ENCODE measurements at regions not wholly inside any gene's neighbourhood (a gene's known extent, or its start where the extent isn't known, plus 50 kb on each side); places are given as distances from the start of the nearest gene placed in this dataset.

DNA sequence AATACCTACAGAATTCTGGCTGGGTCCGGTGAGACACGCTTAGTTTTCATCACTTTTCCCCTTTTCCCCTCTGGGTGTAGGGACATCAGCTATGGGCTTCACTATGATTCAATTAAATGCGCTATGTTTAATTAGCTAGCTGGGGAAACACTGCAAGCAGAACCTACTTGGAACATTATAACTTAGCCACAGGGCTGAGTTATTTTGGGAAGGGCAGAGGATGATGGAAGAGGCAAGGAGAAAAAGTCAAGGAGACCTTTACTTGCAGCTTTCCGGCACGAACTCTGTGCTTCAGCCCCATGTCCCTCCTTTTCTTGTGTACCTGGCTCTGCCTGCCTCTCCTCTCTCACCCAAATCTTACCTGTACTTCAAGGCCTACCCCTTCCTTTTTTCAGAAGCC, 62.8 kb downstream of the KIF4B start:
- no peak overlapping the region for H3K4me3 ChIP-seq (ENCODE audit: insufficient read depth, low read depth, low read length)
- TF ChIP-seq, protein P1, sequence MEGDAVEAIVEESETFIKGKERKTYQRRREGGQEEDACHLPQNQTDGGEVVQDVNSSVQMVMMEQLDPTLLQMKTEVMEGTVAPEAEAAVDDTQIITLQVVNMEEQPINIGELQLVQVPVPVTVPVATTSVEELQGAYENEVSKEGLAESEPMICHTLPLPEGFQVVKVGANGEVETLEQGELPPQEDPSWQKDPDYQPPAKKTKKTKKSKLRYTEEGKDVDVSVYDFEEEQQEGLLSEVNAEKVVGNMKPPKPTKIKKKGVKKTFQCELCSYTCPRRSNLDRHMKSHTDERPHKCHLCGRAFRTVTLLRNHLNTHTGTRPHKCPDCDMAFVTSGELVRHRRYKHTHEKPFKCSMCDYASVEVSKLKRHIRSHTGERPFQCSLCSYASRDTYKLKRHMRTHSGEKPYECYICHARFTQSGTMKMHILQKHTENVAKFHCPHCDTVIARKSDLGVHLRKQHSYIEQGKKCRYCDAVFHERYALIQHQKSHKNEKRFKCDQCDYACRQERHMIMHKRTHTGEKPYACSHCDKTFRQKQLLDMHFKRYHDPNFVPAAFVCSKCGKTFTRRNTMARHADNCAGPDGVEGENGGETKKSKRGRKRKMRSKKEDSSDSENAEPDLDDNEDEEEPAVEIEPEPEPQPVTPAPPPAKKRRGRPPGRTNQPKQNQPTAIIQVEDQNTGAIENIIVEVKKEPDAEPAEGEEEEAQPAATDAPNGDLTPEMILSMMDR (IDR thresholded peaks at IDR 0.05; ENCODE audit: insufficient read depth, low read depth, low read length) = no peak
- TF ChIP-seq EZH2 (IDR thresholded peaks at IDR 0.05; ENCODE audit: insufficient read depth, low read length) = no peak
- H3K27me3 ChIP-seq (ENCODE audit: insufficient read depth, low read length) = no peaks in the 10 kb centered on the region
- FAIRE-seq (no peak), DNase-seq (ENCODE audit: low read depth) (no peak)
- no peak overlapping the region for H3K27ac ChIP-seq (ENCODE audit: low read depth, low read length)
- Mint-ChIP-seq H3K4me1 (ENCODE audit: low read depth, unreplicated experiment) (peaks cover 4% of the 10 kb centered on the region), H3K36me3 (ENCODE audit: low read depth, unreplicated experiment) (no peaks in the 10 kb centered on the region), H3K27me3 (ENCODE audit: low read depth, unreplicated experiment) (peaks cover 2% of the 10 kb centered on the region), H3K27ac (ENCODE audit: unreplicated experiment) (no peak overlapping the region), H3K4me3 (ENCODE audit: unreplicated experiment) (no peak overlapping the region), H3K9me3 (ENCODE audit: unreplicated experiment) (no peaks in the 10 kb centered on the region)
- no peaks in the 10 kb centered on the region for H4K20me1 ChIP-seq (ENCODE audit: insufficient read depth, low read length)
- no peak overlapping the region for H3K4me2 ChIP-seq (ENCODE audit: low read length)
- no peaks in the 10 kb centered on the region for H3K36me3 ChIP-seq (ENCODE audit: insufficient read depth, low read length)
- no peaks in the 10 kb centered on the region for H3K9me3 ChIP-seq (ENCODE audit: insufficient read depth, low read depth, low read length)
- H3K4me1 ChIP-seq (ENCODE audit: insufficient read depth, low read length) = no peaks in the 10 kb centered on the region
- H3K79me2 ChIP-seq (ENCODE audit: insufficient read depth, low read length) = no peaks in the 10 kb centered on the region
- H3K9ac ChIP-seq (ENCODE audit: low read length) = no peak overlapping the region
- H2AFZ ChIP-seq (ENCODE audit: low read depth, low read length) = no peak overlapping the region

DNA sequence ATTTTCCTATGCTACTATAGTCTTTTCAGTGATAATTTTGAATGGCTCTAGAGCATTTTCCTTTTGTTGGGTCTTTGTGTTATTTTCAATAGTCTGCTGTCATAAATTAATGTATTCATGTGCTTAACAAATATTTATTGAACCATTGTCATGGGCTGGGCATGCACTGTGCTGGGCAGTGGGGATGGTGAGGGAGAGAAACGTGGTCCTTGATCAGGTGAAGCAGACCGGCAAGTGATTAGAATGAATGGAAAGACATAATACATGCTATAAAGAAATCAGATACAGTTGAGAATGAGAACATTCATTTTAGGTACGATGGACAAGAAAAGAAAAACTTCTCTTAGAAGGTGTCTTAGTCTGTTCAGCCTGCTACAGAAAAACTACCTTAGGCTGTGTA, 66.1 kb downstream of the KIF4B start:
- Histone ChIP-seq H4K20me1 (ENCODE audit: insufficient read depth, low read length) (no peaks in the 10 kb centered on the region), H3K4me3 (ENCODE audit: insufficient read depth, low read depth, low read length) (no peak overlapping the region), H2AFZ (ENCODE audit: low read depth, low read length) (no peak overlapping the region), H3K9me3 (ENCODE audit: insufficient read depth, low read depth, low read length) (peaks cover 3% of the 10 kb centered on the region), H3K27me3 (ENCODE audit: insufficient read depth, low read length) (no peaks in the 10 kb centered on the region), H3K4me1 (ENCODE audit: insufficient read depth, low read length) (peaks cover 10% of the 10 kb centered on the region), H3K9ac (ENCODE audit: low read length) (no peak overlapping the region), H3K79me2 (ENCODE audit: insufficient read depth, low read length) (no peaks in the 10 kb centered on the region), H3K27ac (ENCODE audit: low read depth, low read length) (no peak overlapping the region), H3K4me2 (ENCODE audit: low read length) (no peak overlapping the region), H3K36me3 (ENCODE audit: insufficient read depth, low read length) (no peaks in the 10 kb centered on the region)
- no peak overlapping the region for H3K27ac Mint-ChIP-seq (ENCODE audit: unreplicated experiment)
- no peaks in the 10 kb centered on the region for H3K36me3 Mint-ChIP-seq (ENCODE audit: low read depth, unreplicated experiment)
- no peak for TF ChIP-seq EZH2 (IDR thresholded peaks at IDR 0.05; ENCODE audit: insufficient read depth, low read length)
- TF ChIP-seq, protein P1 (IDR thresholded peaks at IDR 0.05; ENCODE audit: insufficient read depth, low read depth, low read length) = no peak
- peaks cover 2% of the 10 kb centered on the region for H3K27me3 Mint-ChIP-seq (ENCODE audit: low read depth, unreplicated experiment)
- H3K4me1 Mint-ChIP-seq (ENCODE audit: low read depth, unreplicated experiment) = peaks cover 18% of the 10 kb centered on the region
- H3K4me3 Mint-ChIP-seq (ENCODE audit: unreplicated experiment) = no peak overlapping the region
- no peak for DNase-seq (ENCODE audit: low read depth)
- no peak for FAIRE-seq
- H3K9me3 Mint-ChIP-seq (ENCODE audit: unreplicated experiment) = peaks cover 5% of the 10 kb centered on the region

DNA sequence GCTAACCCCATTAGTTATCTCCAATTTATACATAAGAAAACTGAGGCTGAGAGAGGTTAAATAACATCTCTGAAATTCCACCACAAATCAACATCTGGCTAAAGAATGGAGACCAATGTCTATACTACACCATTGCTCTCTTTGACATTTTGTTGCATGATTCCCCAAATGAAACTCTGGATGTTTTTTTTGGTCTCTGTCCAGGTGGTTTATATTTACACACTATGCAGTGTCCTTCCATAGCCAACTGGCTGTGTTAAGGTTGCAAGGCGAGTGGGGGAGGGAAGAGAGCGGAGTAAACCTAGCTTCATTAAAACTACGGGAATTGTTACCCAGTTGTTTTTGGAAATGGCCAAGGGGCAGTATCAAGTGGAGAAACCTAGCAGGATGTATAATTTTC, 67.2 kb downstream of the KIF4B start:
- H3K27ac ChIP-seq (ENCODE audit: low read depth, low read length) = no peak overlapping the region
- peaks cover 18% of the 10 kb centered on the region for H3K4me1 Mint-ChIP-seq (ENCODE audit: low read depth, unreplicated experiment)
- H4K20me1 ChIP-seq (ENCODE audit: insufficient read depth, low read length) = no peaks in the 10 kb centered on the region
- no peak for DNase-seq (ENCODE audit: low read depth)
- H3K27ac Mint-ChIP-seq (ENCODE audit: unreplicated experiment) = no peak overlapping the region
- H2AFZ ChIP-seq (ENCODE audit: low read depth, low read length) = no peak overlapping the region
- TF ChIP-seq EZH2 (IDR thresholded peaks at IDR 0.05; ENCODE audit: insufficient read depth, low read length) = no peak
- TF ChIP-seq, protein P1 (IDR thresholded peaks at IDR 0.05; ENCODE audit: insufficient read depth, low read depth, low read length) = no peak
- no peaks in the 10 kb centered on the region for H3K36me3 ChIP-seq (ENCODE audit: insufficient read depth, low read length)
- peaks cover 10% of the 10 kb centered on the region for H3K4me1 ChIP-seq (ENCODE audit: insufficient read depth, low read length)
- no peak overlapping the region for H3K4me3 Mint-ChIP-seq (ENCODE audit: unreplicated experiment)
- H3K36me3 Mint-ChIP-seq (ENCODE audit: low read depth, unreplicated experiment) = no peaks in the 10 kb centered on the region
- peaks cover 5% of the 10 kb centered on the region for H3K9me3 Mint-ChIP-seq (ENCODE audit: unreplicated experiment)
- peaks cover 3% of the 10 kb centered on the region for H3K9me3 ChIP-seq (ENCODE audit: insufficient read depth, low read depth, low read length)
- H3K79me2 ChIP-seq (ENCODE audit: insufficient read depth, low read length) = no peaks in the 10 kb centered on the region
- H3K27me3 Mint-ChIP-seq (ENCODE audit: low read depth, unreplicated experiment) = peaks cover 2% of the 10 kb centered on the region
- H3K4me2 ChIP-seq (ENCODE audit: low read length) = no peak overlapping the region
- H3K9ac ChIP-seq (ENCODE audit: low read length) = no peak overlapping the region
- no peaks in the 10 kb centered on the region for H3K27me3 ChIP-seq (ENCODE audit: insufficient read depth, low read length)
- H3K4me3 ChIP-seq (ENCODE audit: insufficient read depth, low read depth, low read length) = no peak overlapping the region
- FAIRE-seq = peak; percentile 64

All from astrocyte (in vitro differentiated cells and primary cell).